ENCODE measurements at regions not wholly inside any gene's neighbourhood (a gene's known extent, or its start where the extent isn't known, plus 50 kb on each side); places are given as distances from the start of the nearest gene placed in this dataset.

DNA sequence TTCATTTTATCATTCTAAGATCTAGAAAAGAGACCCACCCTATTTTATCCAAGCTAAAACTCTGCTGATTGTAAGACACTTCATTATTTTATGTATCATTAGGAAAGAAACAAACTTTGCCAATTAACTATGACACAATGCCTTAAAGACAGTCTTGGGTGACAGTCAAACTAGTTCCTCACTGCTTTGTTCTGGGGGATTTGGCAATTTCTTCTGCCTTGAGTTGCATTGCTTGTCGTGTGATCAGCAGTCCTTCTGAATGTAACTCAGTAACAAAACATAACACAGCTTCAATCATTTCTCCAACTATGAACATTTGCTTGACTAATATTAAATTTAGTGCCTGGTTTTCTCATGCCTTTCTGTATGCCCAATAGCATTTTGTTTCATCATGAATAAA lies 577.9 kb upstream of the DIPK2B start:
- H3K4me1 Mint-ChIP-seq, result peaks cover 43% of the 10 kb centered on the region
- H3K9me3 Mint-ChIP-seq, result peaks cover 40% of the 10 kb centered on the region
- H3K4me3 Mint-ChIP-seq, result no peak overlapping the region
- TF ChIP-seq, protein P1, sequence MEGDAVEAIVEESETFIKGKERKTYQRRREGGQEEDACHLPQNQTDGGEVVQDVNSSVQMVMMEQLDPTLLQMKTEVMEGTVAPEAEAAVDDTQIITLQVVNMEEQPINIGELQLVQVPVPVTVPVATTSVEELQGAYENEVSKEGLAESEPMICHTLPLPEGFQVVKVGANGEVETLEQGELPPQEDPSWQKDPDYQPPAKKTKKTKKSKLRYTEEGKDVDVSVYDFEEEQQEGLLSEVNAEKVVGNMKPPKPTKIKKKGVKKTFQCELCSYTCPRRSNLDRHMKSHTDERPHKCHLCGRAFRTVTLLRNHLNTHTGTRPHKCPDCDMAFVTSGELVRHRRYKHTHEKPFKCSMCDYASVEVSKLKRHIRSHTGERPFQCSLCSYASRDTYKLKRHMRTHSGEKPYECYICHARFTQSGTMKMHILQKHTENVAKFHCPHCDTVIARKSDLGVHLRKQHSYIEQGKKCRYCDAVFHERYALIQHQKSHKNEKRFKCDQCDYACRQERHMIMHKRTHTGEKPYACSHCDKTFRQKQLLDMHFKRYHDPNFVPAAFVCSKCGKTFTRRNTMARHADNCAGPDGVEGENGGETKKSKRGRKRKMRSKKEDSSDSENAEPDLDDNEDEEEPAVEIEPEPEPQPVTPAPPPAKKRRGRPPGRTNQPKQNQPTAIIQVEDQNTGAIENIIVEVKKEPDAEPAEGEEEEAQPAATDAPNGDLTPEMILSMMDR (IDR thresholded peaks at IDR 0.05), result no peak
- no peak for DNase-seq
- no peaks in the 10 kb centered on the region for H3K27me3 Mint-ChIP-seq (ENCODE audit: low read depth, poor library complexity)
- H3K36me3 Mint-ChIP-seq (ENCODE audit: low read depth), result peaks cover 17% of the 10 kb centered on the region
- H3K27ac Mint-ChIP-seq, result no peak overlapping the region

DNA sequence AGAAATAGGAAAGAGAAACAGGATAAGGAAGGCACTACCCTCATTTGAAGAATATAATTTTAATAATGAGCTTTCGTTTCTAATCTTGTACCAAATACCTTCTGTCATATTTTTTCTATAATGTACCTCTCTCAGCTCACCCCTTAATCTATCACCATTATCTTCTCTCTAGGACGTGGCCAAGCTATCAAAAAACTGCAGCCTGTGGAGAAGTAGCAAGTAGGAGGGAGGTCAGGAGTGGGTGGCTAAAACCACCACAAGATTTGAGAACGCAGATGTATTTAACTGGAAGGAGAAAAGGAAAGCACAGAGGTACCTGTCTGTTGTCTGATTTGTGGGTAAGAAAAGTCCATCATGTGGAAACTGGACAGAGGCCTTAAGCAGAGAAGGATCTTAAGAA lies 576.7 kb upstream of the DIPK2B start:
- Mint-ChIP-seq H3K27me3 (ENCODE audit: low read depth, poor library complexity) (no peaks in the 10 kb centered on the region), H3K9me3 (peaks cover 43% of the 10 kb centered on the region), H3K36me3 (ENCODE audit: low read depth) (peaks cover 17% of the 10 kb centered on the region), H3K27ac (no peak overlapping the region), H3K4me3 (no peak overlapping the region), H3K4me1 (peaks cover 43% of the 10 kb centered on the region)
- TF ChIP-seq, protein P1 (IDR thresholded peaks at IDR 0.05), result no peak
- no peak for DNase-seq

DNA sequence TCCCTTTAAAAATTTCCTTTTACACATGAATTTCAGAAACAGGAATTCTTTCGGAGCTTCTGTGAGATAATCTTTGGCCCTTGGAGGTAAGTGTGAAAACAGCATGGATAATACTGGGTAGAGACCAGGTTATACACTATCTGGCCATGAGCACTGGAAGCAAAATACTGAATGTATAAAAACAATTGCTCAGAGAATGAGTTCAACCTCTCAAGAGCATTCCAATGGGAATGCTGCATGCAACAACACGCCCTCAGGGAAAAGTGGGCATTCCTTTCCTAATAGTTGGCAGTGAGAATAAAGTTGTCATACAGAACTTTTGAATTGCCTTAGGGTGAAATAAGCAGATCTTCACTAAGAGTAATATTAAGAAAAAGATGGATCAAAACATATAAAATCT lies 574.8 kb upstream of the DIPK2B start:
- Mint-ChIP-seq H3K4me1 (peaks cover 41% of the 10 kb centered on the region), H3K27ac (no peak overlapping the region), H3K27me3 (ENCODE audit: low read depth, poor library complexity) (no peaks in the 10 kb centered on the region), H3K36me3 (ENCODE audit: low read depth) (peaks cover 17% of the 10 kb centered on the region), H3K9me3 (peaks cover 54% of the 10 kb centered on the region), H3K4me3 (no peak overlapping the region)
- DNase-seq, result no peak
- TF ChIP-seq, protein P1 (IDR thresholded peaks at IDR 0.05), result no peak

DNA sequence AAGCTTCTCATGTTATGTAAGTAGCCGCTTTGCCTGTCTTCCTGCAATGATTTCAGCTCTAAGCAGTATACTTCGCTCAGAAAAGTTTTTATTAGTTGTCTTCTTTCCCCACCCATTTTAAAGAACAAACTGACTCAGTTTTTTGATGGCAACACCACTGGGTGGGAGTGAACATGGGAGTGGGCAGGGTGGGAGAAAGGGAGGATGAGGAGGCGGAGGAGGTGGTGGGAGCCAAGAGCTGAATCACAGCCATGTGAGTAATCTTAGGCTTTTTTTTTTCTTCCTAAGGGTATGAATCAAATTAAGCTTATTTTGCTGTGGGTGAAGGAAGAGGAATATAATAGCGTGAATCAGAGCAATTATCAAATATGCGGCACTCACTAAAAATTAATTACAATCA lies 574.3 kb upstream of the DIPK2B start:
- TF ChIP-seq, protein P1 (IDR thresholded peaks at IDR 0.05), result no peak
- Mint-ChIP-seq H3K9me3 (peaks cover 50% of the 10 kb centered on the region), H3K4me1 (peaks cover 43% of the 10 kb centered on the region), H3K36me3 (ENCODE audit: low read depth) (peaks cover 13% of the 10 kb centered on the region), H3K27me3 (ENCODE audit: low read depth, poor library complexity) (no peaks in the 10 kb centered on the region), H3K4me3 (no peak overlapping the region), H3K27ac (no peak overlapping the region)
- no peak for DNase-seq

DNA sequence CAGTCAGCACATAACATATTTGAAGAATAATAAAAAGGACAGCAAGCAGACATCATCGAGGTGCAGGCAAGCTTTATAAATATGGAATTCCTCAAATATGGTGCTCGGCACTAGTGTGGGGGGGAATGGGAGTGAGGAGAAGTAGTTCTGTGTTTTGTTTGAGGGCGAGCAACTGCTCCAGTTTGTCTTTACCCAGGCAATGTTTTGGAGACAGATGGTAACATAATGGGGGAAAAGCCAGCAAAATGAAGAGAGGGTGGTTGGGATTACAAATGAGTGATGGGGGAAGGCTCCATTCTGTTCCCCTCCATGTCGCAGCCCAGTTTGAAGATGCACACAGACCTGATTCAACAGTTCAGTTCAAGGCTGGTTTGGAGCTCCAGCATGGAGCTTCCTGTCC lies 572.9 kb upstream of the DIPK2B start:
- Mint-ChIP-seq H3K27me3 (ENCODE audit: low read depth, poor library complexity) (no peaks in the 10 kb centered on the region), H3K4me1 (peaks cover 49% of the 10 kb centered on the region), H3K36me3 (ENCODE audit: low read depth) (peaks cover 15% of the 10 kb centered on the region), H3K27ac (no peak overlapping the region), H3K4me3 (no peak overlapping the region), H3K9me3 (peaks cover 37% of the 10 kb centered on the region)
- TF ChIP-seq, protein P1 (IDR thresholded peaks at IDR 0.05), result no peak
- no peak for DNase-seq

DNA sequence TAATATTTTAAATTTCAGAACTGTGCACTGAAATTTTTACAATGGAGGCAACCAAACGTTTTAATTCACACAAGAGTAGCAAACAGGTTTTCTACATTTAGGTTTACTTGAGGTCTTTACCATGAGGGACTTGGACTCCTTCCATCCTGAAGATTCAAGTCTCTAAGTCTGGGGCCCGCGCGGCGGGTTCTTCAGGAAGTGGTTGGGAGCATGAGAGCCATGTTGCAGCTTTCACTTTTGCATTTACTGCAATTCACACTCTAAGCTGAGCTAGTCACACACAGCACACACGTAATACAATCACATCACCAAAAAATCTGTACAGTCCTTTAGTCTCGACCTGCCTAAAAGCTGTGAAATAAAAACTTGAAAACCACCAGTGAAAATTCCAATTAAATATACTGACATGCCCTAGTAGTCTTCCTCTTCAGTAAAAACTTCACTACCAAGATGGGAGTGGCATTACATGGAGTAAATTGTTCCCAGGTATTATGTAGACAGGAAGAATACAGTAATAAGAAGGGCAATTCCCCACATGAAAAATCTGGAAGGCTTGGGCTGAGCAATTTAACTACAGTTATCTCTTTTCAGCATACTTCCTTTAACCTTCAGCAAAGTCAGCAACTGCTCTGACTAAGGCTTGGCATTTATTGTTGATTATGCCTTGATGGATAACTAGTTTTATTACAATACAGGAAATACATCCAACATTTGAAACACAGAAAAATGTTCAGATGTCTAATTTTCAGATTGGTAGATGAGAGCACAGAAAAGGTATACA lies 571.1 kb upstream of the DIPK2B start:
- H3K9me3 Mint-ChIP-seq, result peaks cover 26% of the 10 kb centered on the region
- no peak for DNase-seq
- peaks cover 62% of the 10 kb centered on the region for H3K4me1 Mint-ChIP-seq

More for the DNA sequence above, 571.1 kb upstream of the DIPK2B start:
- Mint-ChIP-seq H3K27ac (peak overlapping the region; percentile 23), H3K27me3 (ENCODE audit: low read depth, poor library complexity) (no peaks in the 10 kb centered on the region), H3K36me3 (ENCODE audit: low read depth) (peaks cover 7% of the 10 kb centered on the region), H3K4me3 (no peak overlapping the region)
- TF ChIP-seq, protein P1 (IDR thresholded peaks at IDR 0.05), result no peak
